HG03460 (cell line): ENCODE measurements at regions not wholly inside any gene's neighbourhood (a gene's known extent, or its start where the extent isn't known, plus 50 kb on each side); places are given as distances from the start of the nearest gene placed in this dataset.
"Not testable (repeated sequence)": the region's sequence is repeated elsewhere in the genome, so short reads cannot be mapped to it uniquely, and the experiment has no call there.

ENCODE experiments used
- ATAC-seq: cut with Tn5 transposase; IDR thresholded peaks from one replicate; pipeline ENCODE4 v1.9.1; 2021; ENCODE audit not compliant: unreplicated experiment

GRCh38 chr11:38595359-38596016 is 1997.5 kb upstream of the RAG2 start:
- not testable (repeated sequence) for ATAC-seq

- no peak for ATAC-seq
Measured at GRCh38 chr11:38594895-38595294, 1996.9 kb upstream of the RAG2 start.

- ATAC-seq = no peak
Measured at GRCh38 chr11:38593649-38594048, 1995.6 kb upstream of the RAG2 start.

GRCh38 chr11:38582756-38583155 is 1984.7 kb upstream of the RAG2 start:
- ATAC-seq = no peak

- no peak for ATAC-seq
Measured at GRCh38 chr11:38582151-38582550, 1984.1 kb upstream of the RAG2 start.

- no peak for ATAC-seq
Measured at GRCh38 chr11:38577769-38578168, 1979.7 kb upstream of the RAG2 start.

- ATAC-seq = no peak
Measured at GRCh38 chr11:38562562-38562961, 1964.5 kb upstream of the RAG2 start.

- no peak for ATAC-seq
Measured at GRCh38 chr11:38553148-38553547, 1955.1 kb upstream of the RAG2 start.

- ATAC-seq = no peak
Measured at GRCh38 chr11:38547462-38547861, 1949.4 kb upstream of the RAG2 start.

- no peak for ATAC-seq
Measured at GRCh38 chr11:38543986-38544385, 1946.0 kb upstream of the RAG2 start.

- ATAC-seq = no peak
Measured at GRCh38 chr11:38543311-38543710, 1945.3 kb upstream of the RAG2 start.

- no peak for ATAC-seq
Measured at GRCh38 chr11:38538866-38539680, 1941.0 kb upstream of the RAG2 start.

- no peak for ATAC-seq
Measured at GRCh38 chr11:38530226-38530625, 1932.2 kb upstream of the RAG2 start.

- ATAC-seq = no peak
Measured at GRCh38 chr11:38524945-38525344, 1926.9 kb upstream of the RAG2 start.

- ATAC-seq = no peak
Measured at GRCh38 chr11:38517991-38518390, 1920.0 kb upstream of the RAG2 start.

- not testable (repeated sequence) for ATAC-seq
Measured at GRCh38 chr11:38512830-38513229, 1914.8 kb upstream of the RAG2 start.

GRCh38 chr11:38510041-38510440 is 1912.0 kb upstream of the RAG2 start:
- no peak for ATAC-seq

GRCh38 chr11:38503876-38504275 is 1905.8 kb upstream of the RAG2 start:
- no peak for ATAC-seq

- ATAC-seq = no peak
Measured at GRCh38 chr11:38498721-38499120, 1900.7 kb upstream of the RAG2 start.

GRCh38 chr11:38491986-38492385 is 1894.0 kb upstream of the RAG2 start:
- no peak for ATAC-seq

- no peak for ATAC-seq
Measured at GRCh38 chr11:38481391-38481790, 1883.4 kb upstream of the RAG2 start.

- no peak for ATAC-seq
Measured at GRCh38 chr11:38476808-38477575, 1879.0 kb upstream of the RAG2 start.
